ENCODE measurements at regions not wholly inside any gene's neighbourhood (a gene's known extent, or its start where the extent isn't known, plus 50 kb on each side); places are given as distances from the start of the nearest gene placed in this dataset.
"Not testable (repeated sequence)": the region's sequence is repeated elsewhere in the genome, so short reads cannot be mapped to it uniquely, and the experiment has no call there.

GRCh38 chr1:25020851-25021590 lies 90.9 kb upstream of the RUNX3 start:
- no peak for DNase-seq

- no peak for DNase-seq
Measured at GRCh38 chr1:25020173-25020845, 90.2 kb upstream of the RUNX3 start.

GRCh38 chr1:25019337-25020172 lies 89.5 kb upstream of the RUNX3 start:
- DNase-seq = no peak

GRCh38 chr1:25018943-25019336 lies 88.9 kb upstream of the RUNX3 start:
- DNase-seq = no peak

- DNase-seq = no peak
Measured at GRCh38 chr1:25018110-25018735, 88.1 kb upstream of the RUNX3 start.

GRCh38 chr1:25017436-25018109 lies 87.5 kb upstream of the RUNX3 start:
- DNase-seq = no peak

GRCh38 chr1:25012966-25013962 lies 83.2 kb upstream of the RUNX3 start:
- no peak for DNase-seq

- DNase-seq = no peak
Measured at GRCh38 chr1:25011943-25012638, 82.0 kb upstream of the RUNX3 start.

- no peak for DNase-seq
Measured at GRCh38 chr1:25011275-25011674, 81.2 kb upstream of the RUNX3 start.

GRCh38 chr1:25009671-25010262 lies 79.7 kb upstream of the RUNX3 start:
- DNase-seq = no peak

GRCh38 chr1:25008192-25008485 lies 78.1 kb upstream of the RUNX3 start:
- DNase-seq = no peak

- DNase-seq = not testable (repeated sequence)
Measured at GRCh38 chr1:25007390-25008191, 77.5 kb upstream of the RUNX3 start.

- DNase-seq = no peak
Measured at GRCh38 chr1:25006770-25007169, 76.7 kb upstream of the RUNX3 start.

GRCh38 chr1:25004355-25004754 lies 74.3 kb upstream of the RUNX3 start:
- no peak for DNase-seq

- DNase-seq = no peak
Measured at GRCh38 chr1:25003457-25004190, 73.5 kb upstream of the RUNX3 start.

- DNase-seq = no peak
Measured at GRCh38 chr1:25003000-25003399, 72.9 kb upstream of the RUNX3 start.

GRCh38 chr1:25001125-25001915 lies 71.2 kb upstream of the RUNX3 start:
- DNase-seq = no peak

- no peak for DNase-seq
Measured at GRCh38 chr1:24999906-25000305, 69.8 kb upstream of the RUNX3 start.

All from midbrain (tissue), 1 donor.